NCI-H2107 treated with DMSO at 0.1 percent for 48 hours (cell line): ENCODE measurements at regions not wholly inside any gene's neighbourhood (a gene's known extent, or its start where the extent isn't known, plus 50 kb on each side); places are given as distances from the start of the nearest gene placed in this dataset.

Experiments
- DNase-seq: peaks from one replicate; lab custom pipeline; 2025; ENCODE audit not compliant: unreplicated experiment; lab: John Stamatoyannopoulos, UW

DNA sequence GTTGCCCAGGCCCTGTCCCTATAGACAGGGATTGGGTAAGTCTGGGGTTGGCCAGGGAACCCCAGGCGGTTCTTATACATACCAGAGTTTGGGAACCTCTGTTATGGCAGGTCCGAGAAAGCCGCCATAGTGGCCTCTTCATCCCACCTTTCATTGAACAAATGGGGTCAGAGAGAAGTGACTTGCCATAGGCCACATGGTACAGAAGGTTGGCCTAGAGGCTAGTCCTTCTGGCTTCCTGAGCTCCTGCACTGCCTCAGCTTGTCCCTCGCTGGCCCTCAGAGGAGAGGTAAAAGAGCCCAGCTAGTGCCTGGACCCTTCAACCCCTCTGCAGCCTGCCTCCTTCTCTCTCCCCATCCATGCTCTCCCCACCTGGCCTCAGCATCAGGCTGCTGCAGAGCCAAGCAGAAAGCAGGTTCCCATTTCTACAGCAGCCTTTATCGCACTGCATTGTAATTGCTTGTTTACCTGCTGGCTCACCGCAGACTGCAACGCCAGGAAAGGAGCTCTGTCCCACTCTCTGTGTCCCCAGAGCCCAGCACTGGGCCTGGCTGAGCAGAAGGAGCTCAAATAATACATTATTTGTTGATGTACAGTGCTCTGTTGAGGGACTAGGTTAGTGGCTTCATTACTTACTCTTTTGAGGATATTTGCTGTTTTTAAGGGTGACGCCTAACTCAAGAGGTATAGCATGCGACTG lies 103.6 kb downstream of the TRIM29 start:
- DNase-seq, result peak; percentile 78

DNA sequence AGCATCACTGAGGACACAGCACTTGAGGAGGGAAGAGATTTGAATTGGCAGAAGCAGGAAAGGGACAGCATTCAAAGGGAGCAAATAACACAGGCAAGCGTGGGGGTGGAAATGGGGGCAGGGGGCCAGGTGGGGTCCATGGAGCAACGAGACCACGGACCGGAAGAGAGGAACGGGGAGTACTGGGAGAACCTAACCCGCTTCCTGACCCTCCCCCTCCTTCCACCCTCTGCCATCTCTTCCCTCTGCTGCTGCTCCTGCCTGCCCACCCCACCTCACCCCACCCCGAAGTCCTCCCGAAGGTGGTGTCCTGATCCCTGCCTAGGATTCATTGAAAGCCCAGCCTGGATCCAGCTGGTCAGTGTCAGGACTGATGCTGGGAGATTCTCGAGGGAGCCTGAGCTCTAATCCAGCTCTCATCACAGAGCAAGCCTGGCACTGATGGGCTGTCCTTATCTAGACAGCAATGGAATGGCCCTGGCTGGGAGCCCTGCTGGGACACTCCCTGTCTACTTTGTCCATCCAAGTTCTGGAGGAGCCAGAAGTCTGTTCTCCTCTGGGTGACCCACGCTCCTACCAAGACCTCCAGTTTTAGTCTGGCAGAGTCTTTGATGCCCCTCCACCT lies 105.0 kb downstream of the TRIM29 start:
- no peak for DNase-seq

DNA sequence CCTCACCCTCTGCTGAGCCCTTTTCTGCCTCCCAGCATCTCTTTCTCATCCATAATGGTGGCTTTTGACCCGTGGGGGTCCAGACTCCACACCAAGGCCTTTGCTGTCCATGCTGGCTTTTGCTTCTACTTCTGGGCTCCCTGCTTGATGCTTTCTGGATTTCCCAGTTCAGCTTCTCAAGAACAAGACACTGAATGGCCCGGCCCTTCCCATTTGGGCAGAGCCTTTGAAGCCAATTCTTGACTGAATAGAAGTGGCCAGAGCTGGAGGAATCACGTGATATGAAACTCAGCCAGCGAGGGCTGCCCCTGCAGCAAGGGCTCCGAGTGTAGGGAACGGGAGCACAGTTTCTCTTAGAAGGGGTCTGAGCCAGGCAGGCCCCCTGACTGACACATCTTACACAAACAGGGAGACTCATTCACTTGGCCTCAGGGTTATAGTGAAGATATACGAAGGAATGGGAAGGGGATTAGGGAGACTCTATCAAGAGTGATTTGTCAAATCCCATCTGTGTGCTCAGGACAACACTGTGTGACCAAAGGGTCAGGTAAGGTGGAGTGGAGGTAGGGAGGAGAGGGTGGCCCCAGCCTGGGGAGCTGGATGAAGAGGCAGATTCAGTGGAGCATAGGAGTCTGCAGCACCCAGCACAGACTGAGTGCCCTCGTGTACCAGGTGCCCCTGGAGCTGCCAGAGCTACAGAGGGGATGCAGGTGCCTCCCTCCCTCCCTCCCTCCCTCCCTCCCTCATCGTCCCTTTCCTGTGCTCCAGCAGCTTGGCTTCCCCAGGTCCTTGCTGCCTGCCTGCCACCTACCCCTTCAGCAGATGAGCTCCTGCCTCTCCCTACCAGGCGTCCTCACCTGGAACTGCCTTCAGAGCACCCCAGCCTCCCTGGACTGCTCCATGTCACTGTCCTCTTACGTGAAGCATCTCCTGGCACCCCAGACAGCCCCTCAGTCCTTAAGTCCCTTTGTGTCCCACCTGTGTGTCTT lies 106.0 kb downstream of the TRIM29 start:
- DNase-seq, result no peak

DNA sequence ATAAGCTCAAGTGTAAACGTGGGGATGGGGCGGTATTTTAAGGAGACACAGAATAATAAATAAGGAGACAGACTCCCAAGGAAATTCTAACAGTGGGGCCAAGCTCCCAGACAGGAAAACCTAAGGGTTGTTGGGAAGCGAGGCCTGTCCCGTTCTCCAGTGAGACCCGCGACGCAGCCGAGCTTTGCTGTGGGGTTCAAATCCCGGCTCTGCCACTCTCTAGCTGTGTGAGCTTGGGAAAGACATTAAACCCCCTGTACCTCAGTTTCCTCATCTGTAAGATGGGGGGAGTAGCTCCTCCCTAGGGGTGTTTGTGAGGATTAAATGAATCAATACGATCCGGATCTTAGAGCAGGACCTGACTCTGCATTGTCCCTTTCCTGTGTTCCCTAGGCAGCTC lies 106.8 kb downstream of the TRIM29 start:
- DNase-seq, result no peak

DNA sequence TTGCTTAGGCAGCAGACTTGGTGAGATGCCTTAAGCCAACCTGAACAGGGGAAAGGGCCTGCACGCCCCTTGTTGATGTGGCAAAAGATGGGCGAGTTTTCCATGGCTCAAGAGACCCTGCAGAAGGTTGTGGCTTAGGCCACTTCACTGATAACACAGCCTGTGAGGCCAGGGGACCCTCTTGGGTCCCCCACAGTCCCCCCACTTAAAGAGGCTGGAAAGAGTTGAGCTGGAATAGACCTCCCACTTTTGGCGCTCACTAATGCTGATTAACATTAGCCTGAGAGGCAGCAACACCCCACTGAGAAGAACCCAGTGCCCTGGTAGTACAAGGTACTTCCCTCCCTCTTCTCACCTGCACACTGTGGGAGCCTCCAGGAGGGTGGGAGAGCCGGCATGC lies 107.5 kb downstream of the TRIM29 start:
- DNase-seq, result no peak

DNA sequence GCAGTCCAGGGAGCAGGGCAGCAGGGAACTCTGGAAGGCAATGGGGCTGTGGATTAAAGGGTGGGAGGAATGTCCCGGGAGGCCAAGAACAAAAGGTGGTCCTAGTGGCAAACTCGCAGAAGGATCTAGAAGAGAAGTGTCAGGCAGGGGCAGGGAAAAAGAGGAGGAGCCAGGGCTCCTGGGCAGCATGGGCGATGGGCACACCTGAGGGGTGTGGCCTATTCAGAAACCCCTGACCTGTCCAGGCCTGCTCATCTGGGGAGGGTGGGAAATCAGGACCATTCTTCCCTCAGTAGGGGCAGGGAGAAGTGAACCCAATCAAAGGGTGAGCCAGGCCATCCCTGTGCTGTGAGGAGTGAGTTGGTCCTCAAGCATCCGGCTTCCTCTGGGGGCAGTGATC lies 108.6 kb downstream of the TRIM29 start:
- no peak for DNase-seq

DNA sequence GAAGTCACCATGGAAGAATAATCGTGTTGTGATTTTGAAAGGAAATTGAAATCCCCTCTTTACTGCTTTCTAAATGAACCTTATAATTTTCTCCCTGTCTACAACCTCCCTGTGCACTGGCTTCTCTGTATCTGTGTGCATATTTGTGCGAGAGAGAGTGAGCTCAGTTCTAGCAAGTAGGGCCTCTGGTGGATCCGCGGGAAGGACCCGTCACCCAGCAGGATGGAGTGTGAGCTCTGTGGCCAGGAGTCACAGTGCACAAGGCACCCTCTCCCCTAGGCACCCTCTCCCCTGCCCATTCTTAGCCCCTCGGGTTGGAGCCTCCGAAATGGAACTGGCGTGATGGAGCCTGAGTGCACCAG lies 109.0 kb downstream of the TRIM29 start:
- no peak for DNase-seq

DNA sequence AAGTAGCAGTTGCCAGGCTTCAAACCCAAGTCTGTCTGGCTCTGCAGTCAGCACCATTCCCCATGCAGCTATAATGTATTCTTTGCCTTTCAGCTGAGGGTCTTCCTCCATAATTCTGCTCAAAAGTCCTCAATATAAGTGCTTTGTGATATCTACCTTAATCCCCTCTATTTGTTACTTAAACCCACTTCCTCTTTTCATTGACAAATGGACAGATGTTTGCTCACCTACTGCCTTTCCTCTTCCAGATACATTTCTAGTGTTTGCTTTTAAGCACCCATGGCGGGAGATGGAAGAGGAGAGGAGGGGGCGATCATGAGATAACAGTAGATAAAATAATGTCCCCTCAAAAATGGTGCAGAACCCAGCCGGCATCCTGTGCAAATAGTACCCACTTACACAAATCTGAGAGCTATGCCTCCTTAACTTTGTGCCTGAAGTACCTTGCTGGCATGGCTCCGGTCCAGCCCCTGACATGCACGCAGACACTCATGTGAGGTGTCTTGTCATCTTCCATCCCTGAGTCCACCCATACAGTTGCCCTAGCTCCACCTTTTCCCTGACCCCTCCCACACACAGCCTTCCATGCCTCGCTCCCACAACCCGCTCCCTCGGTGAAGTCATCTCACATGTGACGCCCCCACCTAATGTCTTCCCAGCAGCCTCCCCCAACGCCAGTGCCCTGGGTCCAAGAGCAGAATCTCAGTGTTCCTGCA lies 109.6 kb downstream of the TRIM29 start:
- DNase-seq, result no peak

DNA sequence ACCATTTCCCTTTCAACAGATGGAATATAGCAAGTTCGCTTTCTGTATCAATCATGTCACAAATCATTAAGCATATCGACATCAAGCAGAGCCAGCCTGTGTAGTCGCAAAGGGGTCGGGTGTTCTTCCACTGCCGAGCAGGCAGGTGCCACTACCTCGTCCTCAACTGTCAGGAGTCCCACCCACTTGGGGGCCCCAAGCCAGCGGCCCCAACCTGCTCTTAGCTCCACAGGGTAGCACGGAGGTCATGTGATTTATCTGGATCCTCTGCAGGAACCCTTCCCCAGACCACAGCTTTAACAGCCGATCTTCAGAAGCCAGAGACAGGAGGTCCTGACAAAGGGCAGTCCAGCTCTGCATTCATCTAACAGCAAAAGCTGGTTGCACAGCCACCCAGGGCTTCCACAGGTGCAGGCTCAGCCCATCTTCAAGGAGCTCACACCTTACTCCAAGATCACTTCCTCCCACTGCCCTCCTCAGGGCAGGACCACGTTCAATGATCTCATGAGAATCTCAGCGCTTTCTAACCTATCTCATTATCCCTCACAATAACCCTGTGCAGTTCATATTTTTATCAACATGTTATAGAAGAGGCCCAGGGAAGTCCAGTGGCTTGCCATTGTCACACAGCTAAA lies 110.2 kb downstream of the TRIM29 start:
- DNase-seq, result no peak

DNA sequence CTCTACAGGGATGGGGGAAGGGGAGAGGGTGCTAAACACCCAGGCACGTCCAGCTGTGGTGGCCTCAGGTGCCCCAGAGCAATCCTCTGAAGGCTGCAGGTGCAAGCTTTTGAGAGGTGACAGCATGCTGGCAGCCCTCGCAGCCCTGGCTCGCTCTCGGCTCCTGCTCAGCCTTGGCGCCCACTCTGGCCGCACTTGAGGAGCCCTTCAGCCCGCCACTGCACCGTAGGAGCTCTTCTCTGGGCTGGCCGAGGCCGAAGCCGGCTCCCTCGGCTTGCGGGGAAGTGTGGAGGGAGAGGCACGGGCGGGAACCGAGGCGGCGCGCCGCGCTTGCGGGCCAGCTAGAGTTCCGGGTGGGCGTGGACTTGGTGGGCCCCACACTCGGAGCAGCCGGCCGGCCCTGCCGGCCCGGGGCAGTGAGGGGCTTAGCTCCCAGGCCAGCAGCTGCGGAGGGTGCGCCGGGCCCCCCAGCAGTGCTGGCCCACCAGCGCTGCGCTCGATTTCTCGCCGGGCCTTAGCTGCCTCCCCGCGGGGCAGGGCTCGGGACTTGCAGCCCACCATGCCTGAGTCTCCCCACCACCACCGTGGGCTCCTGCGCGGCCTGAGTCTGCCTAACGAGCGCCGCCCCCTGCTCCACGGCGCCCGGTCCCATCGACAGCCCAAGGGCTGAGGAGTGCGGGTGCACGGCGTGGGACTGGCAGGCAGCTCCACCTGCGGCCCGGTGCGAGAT lies 112.1 kb downstream of the TRIM29 start:
- DNase-seq, result no peak

DNA sequence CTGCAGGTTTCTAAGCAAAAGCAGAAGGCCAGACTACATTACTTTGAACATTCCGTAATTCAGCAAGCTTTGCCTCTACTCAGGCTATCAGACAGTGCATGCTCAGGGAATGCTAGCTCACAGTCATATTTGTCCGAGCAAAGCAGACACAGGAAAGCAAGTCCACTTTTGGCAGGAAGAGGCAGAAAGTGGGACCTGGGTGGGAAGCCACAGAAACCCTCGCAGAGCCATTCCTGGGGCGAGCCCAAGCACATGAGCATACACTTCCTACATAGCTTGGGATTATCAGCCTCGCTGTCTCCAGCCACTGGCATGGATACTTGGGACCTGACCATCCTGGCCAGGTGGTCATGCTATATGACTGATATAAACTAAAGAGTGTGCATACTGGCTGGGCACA lies 113.3 kb downstream of the TRIM29 start:
- no peak for DNase-seq

DNA sequence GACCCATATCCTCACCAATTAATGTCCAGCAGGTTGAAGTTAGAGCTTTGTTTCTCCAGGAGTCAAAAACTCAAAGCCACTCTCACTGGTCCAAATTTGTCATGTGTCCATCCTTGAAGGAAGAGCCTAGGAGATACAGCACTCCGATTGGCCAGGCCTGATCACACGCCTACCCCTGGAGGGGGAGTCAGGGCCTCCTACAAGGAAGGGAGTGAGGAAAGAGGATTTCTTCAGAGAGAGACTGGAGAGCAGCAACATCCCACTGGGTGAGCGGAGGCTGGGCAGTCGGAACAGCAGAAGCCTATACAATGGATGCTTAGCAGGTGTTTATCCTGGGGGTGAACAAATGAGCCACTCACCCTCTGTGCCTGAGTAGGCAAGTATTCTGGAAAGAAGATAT lies 113.9 kb downstream of the TRIM29 start:
- no peak for DNase-seq

DNA sequence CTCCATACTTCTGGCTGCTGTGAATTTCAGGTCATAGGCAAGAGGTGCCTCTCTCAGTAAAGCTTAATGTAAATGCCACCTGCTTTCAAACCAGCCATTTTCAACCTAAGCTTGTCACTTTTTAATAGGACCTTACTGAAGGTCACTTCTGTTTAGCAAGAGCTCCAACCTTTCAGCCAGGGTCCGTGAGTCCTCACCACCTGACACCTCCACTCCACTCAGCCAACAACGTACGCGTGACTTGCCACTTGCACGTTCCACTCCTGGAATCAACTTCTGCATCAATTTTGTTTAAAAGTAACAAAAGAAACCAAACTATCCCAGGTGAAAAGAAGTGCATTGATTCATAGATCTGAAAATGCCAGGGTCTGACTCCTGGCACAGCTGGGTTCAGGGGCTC lies 114.4 kb downstream of the TRIM29 start:
- DNase-seq, result no peak

DNA sequence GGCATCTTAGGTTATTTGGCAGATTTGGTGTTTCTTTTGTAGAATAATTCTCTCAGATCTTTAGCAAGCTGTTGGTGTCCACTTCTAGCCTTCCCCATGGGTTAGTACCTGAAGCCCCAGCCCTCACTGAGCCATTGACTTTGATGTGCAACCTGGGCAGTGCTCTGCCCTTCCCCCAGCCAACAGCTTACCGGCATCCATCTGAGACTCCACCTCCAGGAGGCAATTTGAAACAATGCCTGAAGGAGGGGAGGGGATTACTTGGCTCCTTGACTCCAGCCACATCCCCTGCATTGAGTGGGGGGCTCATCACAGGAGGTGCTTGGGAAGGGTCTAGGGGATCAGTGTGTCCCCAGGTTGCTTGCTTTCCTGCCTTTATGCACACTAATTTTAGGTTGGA lies 114.8 kb downstream of the TRIM29 start:
- DNase-seq, result no peak

DNA sequence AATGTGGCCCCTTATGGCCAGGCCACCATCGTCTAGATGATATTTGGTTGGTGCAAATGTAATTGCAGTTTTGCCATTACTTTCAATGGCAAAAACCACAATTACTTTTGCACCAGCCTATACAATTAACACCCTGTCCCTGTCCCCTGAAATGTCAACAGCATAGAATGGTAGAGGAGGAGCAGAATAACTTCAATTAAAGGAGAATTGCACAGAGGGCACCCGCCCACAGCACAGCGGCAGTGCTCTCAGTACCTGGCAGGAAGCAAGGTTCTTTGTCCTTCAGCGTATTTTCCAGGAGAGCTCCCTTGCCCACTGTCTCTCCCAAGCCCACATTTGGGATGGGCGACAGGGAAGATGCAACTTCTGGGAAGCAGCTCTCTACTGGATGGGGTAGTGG lies 115.3 kb downstream of the TRIM29 start:
- DNase-seq, result no peak

DNA sequence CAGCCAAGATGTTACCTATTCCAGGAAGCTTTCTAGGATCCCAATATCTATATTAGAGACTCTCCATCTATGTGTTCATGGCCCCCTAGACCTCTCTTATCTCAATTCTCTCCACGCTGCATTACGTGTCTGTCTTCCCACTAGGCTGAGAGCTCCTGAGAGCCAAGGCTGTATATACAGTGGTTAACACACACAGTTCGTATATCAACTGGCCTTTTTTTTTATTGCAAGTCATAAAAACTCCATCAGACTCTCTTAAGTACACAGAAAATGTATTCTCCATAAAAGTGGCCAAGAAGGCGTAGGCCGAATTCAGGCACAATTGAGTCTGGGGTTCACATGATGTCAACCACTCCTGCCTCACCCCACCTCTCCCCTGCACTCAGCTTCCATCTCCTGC lies 115.9 kb downstream of the TRIM29 start:
- DNase-seq, result no peak

DNA sequence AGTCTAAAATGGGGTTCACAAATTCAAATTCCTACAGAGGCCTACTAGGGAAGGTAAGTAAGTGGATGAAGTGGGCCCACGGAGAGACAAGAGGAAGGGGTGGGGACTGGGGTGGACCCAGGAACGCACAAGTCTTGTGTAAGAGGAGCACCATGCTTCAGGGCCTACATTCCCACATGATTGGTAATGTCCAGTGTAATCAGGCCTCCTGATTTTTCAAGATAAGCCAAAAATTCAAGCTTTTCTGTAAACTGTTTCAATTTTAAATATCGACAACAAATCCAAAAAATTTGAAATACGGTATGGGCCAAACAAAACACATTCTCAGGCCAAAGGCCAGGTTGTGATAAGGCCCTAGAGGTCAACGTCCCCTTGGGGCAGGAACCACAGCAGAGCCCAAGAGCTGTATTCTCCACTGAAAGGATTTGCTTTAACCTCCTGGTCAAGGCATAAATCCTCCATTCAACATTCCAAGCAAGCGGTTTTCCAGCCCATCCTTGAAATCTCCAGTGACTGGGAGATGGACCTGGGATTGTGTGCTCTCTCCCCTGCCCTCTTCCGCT lies 116.4 kb downstream of the TRIM29 start:
- no peak for DNase-seq

DNA sequence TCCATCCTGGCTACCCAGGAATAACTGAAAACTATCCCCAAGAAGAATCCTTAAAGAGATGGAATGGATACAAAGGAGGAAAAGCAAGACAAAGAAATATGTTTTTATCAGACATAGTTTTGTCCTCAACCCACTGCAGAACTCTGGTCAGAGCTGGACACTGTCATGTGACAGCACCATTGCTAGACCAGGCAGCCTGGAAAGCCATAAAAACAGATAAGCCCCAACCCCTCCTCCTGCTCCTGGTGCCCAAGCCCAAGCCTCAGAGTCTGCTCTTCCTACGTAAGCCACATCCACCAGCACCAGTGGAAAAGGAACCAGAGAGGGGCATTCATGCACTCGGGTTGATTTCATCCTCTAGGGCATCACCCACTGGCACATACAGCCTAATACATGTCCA lies 116.9 kb downstream of the TRIM29 start:
- no peak for DNase-seq

DNA sequence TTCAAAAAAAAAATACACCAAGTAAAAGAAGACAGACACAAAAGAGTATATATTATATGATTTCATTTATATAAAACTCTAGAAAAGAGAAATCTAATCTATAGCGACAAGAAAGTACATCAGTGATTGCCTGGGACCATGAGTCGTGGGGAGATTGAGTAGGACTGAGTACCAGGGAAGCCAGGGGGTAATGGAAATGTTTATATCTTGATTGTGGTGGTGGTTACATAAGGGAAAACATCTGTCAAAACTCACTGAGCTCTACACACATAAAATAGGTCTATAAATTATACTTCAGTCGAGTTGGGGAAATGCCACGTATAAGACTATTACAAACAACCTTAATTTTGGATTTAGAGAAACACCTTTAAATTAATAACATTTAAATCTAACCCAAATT lies 117.4 kb downstream of the TRIM29 start:
- DNase-seq, result no peak

DNA sequence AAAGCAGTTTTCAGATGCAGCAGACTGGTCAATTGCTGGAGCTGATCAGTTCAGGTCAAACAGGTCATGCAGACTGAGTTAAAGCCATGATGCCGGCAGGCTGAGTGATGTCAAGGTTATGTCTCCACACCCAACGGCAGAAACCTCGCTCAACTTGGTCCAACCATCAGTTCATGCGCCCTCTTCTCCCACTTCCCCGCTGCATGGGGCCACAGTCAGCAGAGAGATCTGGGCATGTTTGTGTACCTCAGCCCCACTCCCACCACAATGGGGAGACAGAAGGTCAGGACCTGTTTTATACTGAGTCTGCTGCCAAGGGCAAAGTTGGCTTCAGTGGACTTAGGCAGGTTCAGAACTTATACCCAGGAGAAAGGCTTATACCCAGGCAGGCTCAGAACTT lies 118.7 kb downstream of the TRIM29 start:
- no peak for DNase-seq
